Cerebellar cortex (tissue), 1 donor: ENCODE measurements at regions not wholly inside any gene's neighbourhood (a gene's known extent, or its start where the extent isn't known, plus 50 kb on each side); places are given as distances from the start of the nearest gene placed in this dataset.

ENCODE experiments used
- DNase-seq: peaks from one replicate; pipeline ENCODE4 v3.0.0-alpha.2; 2015; ENCODE audit warnings: low spot score

DNA sequence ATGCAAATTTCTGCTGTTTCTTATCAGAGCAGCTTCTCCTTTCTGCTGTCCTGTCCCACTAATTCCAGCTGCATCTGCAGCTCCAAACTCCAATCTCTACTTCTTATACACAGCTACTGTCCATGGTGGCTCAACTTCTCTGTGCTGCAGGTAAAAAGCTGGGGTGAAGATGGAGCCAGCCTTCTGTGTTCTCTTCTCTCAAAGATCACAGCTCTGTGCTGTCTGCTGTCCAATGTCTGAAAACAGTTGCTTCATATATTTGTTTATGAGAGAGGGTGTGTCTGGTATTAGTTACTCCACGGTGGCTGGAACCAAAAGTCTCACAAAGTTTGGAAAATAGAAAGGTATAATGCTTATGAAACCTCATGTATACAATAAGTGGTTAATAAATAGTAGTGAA, 445.8 kb upstream of the TBX3 start:
- no peak for DNase-seq

GRCh38 chr12:115121053-115121452, 437.1 kb upstream of the TBX3 start:
- no peak for DNase-seq

DNA sequence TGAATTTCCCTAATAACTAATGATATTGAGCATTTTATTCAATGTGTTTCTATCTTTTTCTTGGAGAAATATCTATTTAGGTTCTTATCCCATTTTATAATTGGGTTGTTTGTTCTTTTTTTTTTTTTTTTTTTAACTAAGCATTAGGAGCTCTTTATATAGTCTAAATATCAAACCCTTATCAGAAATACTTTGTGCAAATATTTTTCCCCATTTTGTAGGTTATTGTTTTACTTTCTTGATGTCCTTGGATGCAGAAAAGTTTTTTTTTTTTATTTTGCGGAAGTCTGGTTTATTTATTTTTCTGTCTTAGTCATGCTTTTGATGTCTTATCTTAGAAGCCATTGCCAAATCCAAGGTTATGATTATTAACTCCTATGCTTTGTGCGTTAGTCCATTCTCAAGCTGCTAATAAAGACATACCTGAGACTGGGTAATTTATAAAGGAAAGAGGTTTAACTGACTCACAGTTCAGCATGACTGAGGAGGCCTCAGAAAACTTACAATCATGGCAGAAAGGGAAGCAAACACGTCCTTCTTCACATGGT, 434.3 kb upstream of the TBX3 start:
- no peak for DNase-seq

GRCh38 chr12:115114140-115114539, 430.2 kb upstream of the TBX3 start:
- no peak for DNase-seq

DNA sequence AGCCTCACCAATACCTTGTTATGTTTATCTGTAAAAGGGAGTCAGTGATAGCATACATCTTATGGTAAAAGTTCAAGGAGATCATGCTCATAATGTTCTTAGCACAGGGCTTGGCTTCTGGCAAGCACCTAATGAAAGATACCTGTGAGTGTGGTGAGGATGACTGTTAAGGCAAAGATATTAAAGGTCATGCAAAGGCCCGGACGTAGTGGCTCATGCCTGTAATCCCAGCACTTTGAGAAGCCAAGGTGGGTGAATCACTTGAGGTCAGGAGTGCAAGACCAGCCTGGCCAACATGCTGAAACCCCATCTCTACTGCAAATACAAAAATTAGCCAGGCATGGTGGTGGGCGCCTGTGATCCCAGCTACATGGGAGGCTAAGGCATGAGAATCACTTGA, 425.9 kb upstream of the TBX3 start:
- no peak for DNase-seq

DNA sequence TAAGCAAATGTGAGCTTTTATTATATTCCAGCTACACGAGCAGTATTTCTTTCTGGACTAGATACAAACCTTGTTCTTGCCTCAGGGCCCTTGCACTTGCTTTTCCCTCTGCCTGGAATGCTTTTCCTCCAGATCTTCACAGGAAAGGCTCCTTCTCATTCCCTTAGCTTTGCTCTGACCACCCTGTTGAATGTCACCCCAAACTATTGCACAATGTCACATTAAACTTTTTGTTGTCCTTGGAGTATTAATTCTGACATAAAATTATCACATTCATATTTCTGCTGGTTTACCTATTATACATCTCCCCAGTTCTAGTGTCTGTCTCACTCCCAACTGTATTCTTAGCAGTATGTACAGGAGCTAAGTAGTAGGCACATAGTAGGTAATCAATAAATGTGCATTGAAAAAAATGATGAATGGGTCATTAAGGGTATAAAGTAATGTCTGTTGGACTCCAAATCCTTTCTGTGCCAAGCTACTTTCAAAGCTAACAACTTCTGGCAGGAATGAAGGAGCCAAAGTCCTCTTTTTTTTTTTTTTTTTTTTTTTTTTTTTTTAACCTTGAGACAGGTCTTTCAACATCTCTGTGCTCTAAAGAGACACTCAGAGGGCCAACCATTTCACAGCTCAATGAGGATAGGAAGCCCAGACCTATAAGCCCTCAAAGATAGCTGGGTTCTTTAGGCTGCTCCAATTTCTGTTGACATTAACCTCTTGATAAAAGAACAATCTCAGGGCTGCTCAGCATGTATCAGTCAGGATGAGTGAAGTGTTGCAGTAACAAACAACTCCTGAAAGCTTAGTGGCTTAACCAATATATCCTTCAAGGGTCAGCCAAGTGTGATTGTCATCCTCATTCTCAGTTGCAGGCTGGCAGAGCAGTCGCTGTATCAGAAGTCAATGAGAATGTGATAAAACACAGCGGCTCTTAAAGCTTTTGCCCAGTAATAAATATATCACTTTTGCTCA, 424.4 kb upstream of the TBX3 start:
- DNase-seq: no peak

- no peak for DNase-seq
Observed at GRCh38 chr12:115103884-115104883, 420.2 kb upstream of the TBX3 start.

- DNase-seq: no peak
Observed at GRCh38 chr12:115102450-115102849, 418.5 kb upstream of the TBX3 start.

- DNase-seq: no peak
Observed at GRCh38 chr12:115101520-115101919, 417.5 kb upstream of the TBX3 start.

- DNase-seq: no peak
Observed at GRCh38 chr12:115097416-115097815, 413.4 kb upstream of the TBX3 start.

GRCh38 chr12:115096588-115097397, 412.8 kb upstream of the TBX3 start:
- no peak for DNase-seq

- DNase-seq: no peak
Observed at GRCh38 chr12:115095073-115095748, 411.2 kb upstream of the TBX3 start.

DNA sequence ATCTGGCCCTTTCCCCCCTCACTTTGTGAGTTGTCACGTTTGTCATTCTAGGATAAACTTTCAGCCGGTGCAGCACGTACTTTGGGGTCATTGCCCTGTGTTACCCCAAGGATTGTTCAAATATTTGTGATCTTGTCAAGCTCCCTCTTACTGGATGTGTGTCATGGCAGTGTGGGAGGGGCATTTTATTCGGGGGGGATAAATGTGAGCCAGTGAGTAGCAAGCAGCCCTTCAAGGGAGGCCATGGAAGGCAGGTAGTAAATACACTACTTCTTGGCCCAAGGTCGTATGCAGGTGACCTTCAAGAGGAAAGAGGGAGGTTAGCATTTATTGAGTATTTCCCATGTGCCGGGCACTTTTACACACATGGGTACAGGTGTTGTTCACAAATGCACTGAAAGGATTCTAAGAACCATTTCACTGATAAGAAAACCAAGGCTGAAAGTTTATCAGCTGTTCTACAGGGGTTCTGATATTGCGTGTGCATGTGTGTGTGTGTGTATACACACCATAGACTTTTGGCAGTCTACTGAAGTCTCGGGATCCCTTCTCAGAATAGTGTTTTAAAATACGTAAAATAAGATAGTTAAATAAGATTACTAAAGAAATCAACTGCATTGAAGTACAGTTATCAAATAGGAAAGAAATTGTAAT, 410.3 kb upstream of the TBX3 start:
- no peak for DNase-seq

DNA sequence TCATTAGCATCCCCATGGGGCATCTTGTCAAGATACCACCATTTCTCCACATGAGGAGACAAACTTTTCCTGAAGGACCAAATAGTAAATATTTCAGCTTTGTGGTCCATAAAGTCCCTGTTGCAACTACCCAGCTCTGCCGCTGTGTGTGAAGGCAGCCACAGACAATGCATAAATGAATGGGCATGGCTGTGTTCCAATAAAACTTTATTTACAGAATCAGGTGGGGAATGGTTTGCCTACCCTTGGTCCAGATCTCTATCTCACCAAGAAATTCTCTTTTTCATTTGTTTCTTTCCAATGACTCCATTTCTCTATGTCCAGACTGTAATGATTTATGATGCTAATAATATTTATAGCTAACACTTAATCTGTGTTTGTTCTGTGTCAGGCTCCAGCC, 409.3 kb upstream of the TBX3 start:
- no peak for DNase-seq

DNA sequence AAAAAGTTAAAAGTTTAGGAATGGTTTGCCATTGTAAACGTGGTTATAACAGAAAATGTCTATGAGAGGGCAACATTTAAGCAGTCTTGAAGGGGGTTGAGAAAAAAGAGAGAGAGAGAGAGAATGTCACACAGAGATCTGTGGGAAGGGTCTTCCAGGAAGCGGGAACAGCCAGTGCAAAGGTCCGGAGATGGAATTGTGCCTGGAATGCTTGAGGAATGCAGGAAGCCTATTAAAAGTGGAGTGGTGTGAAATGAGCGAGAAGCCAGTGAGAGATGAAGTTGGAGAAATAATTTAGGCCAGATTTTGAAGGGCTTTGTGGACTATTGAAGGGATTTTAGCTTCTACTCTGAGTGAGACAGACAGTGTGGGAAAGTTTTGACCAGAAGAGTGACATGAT, 406.8 kb upstream of the TBX3 start:
- DNase-seq: no peak

- no peak for DNase-seq
Observed at GRCh38 chr12:115088995-115089841, 405.2 kb upstream of the TBX3 start.

GRCh38 chr12:115088328-115088994, 404.5 kb upstream of the TBX3 start:
- DNase-seq: no peak

DNA sequence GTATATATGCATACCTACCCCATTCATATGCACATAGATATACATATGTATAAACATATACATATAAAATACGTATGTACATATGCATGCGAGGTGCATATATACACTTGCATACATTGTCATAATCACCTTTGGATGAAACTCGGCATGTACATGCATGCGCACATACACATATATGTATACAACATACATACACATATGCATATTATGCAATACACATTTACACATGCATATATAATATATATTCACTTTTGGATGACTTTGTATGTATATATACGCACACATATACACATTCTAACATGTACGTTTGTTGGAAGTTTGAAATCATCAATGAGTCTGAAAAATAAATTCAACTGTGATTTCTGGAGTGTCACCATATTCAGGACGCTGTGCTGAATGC, 401.6 kb upstream of the TBX3 start:
- DNase-seq: no peak

DNA sequence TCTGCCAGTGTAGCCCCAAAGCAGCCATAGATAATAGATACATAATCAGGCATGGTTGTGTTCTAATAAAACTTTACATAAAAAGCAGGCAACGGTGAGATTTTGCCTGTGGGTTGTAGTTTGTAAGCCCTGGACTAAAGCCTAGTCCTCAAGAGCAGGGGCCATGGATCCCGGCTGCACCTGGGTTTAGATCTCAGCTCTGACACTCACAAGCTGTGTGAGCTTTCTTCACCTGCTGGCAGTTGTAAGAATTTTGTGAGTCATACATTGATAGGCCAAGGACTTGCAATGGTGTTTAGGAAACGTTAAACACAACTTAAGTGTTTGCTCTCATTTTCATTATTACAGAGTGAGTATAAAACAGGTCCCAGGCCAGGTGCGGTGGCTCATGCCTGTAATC, 395.8 kb upstream of the TBX3 start:
- no peak for DNase-seq
